ENCODE measurements at regions not wholly inside any gene's neighbourhood (a gene's known extent, or its start where the extent isn't known, plus 50 kb on each side); places are given as distances from the start of the nearest gene placed in this dataset.

DNA sequence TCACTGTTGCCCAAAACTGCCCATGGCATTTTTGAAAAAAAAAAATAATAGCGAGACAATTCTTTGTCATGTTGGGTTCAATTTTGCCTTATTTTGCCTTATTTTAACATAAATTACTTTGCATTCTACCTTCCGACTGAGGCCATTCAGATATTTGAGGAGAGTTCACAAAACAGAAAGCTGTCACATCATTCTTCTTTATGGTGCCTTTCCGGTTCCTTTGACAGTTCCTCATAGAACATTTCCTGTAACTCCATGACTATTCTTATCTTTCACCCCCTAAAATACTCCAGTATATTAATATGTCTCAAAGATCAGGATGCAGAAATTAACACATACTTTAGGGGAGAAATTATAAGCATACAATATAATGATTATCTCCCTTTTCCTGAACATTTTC, 476.7 kb downstream of the NOVA1 start:
- TF ChIP-seq, protein P1, sequence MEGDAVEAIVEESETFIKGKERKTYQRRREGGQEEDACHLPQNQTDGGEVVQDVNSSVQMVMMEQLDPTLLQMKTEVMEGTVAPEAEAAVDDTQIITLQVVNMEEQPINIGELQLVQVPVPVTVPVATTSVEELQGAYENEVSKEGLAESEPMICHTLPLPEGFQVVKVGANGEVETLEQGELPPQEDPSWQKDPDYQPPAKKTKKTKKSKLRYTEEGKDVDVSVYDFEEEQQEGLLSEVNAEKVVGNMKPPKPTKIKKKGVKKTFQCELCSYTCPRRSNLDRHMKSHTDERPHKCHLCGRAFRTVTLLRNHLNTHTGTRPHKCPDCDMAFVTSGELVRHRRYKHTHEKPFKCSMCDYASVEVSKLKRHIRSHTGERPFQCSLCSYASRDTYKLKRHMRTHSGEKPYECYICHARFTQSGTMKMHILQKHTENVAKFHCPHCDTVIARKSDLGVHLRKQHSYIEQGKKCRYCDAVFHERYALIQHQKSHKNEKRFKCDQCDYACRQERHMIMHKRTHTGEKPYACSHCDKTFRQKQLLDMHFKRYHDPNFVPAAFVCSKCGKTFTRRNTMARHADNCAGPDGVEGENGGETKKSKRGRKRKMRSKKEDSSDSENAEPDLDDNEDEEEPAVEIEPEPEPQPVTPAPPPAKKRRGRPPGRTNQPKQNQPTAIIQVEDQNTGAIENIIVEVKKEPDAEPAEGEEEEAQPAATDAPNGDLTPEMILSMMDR (conservative IDR thresholded peaks at IDR 0.05; ENCODE audit: low read depth, low read length) = no peak
- TF ChIP-seq SMC3 (IDR thresholded peaks at IDR 0.05; ENCODE audit: low read depth, low read length) = no peak
- no peak for TF ChIP-seq CEBPB (IDR thresholded peaks at IDR 0.05; ENCODE audit: low read depth, low read length)
- TF ChIP-seq RCOR1 (IDR thresholded peaks at IDR 0.05; ENCODE audit: insufficient replicate concordance, low read length) = no peak
- TF ChIP-seq POLR2A (IDR thresholded peaks at IDR 0.05; ENCODE audit: low read depth, low read length) = no peak
- TF ChIP-seq MAFK (IDR thresholded peaks at IDR 0.05; ENCODE audit: low read depth, low read length) = no peak
- no peak for TF ChIP-seq RAD21 (IDR thresholded peaks at IDR 0.05; ENCODE audit: low read length)
- TF ChIP-seq, protein P2, sequence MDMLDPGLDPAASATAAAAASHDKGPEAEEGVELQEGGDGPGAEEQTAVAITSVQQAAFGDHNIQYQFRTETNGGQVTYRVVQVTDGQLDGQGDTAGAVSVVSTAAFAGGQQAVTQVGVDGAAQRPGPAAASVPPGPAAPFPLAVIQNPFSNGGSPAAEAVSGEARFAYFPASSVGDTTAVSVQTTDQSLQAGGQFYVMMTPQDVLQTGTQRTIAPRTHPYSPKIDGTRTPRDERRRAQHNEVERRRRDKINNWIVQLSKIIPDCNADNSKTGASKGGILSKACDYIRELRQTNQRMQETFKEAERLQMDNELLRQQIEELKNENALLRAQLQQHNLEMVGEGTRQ (IDR thresholded peaks at IDR 0.05; ENCODE audit: low read depth, low read length) = no peak
- TF ChIP-seq MXI1 (IDR thresholded peaks at IDR 0.05; ENCODE audit: borderline replicate concordance, low read depth, low read length) = no peak
- TF ChIP-seq RFX5 (IDR thresholded peaks at IDR 0.05; ENCODE audit: low read depth, low read length) = no peak
- TF ChIP-seq MAZ (IDR thresholded peaks at IDR 0.05; ENCODE audit: borderline replicate concordance, low read depth, low read length) = no peak
- TF ChIP-seq BHLHE40 (IDR thresholded peaks at IDR 0.05; ENCODE audit: low read depth, low read length) = no peak
- no peak for TF ChIP-seq NFE2L2 (IDR thresholded peaks at IDR 0.05; ENCODE audit: low read depth, low read length)
